Heart left ventricle (tissue), 16 donors: ENCODE measurements at regions not wholly inside any gene's neighbourhood (a gene's known extent, or its start where the extent isn't known, plus 50 kb on each side); places are given as distances from the start of the nearest gene placed in this dataset.

Experiments
- ATAC-seq, 4 donors: fragments of 200-7000 bp; cut with Tn5 transposase; one replicate each; pipeline ENCODE4 v1.9.1; 2020 to 2022; ENCODE audit warnings: moderate library complexity in 4 of 4, mild to moderate bottlenecking in 3 of 4, moderate number of reproducible peaks in 1 of 4
- DNase-seq, 5 donors: peaks; one replicate each; pipeline ENCODE4 v3.0.0-alpha.2; 2020
- H3K27ac ChIP-seq, 12 donors: fragments of 200-600 bp; sonication (generic) in 4 of 12; one replicate each; pipeline versions ENCODE4 v1.5.0 to v1.8.0; 2016 to 2022; ENCODE audit warnings: mild to moderate bottlenecking in 2 of 12
- H3K27me3 ChIP-seq, 9 donors: fragments of 200-600 bp; sonication (generic) in 2 of 9; one replicate each; pipeline versions ENCODE4 v1.5.1 to v1.8.0; 2016 to 2022; ENCODE audit warnings: mild to moderate bottlenecking in 3 of 9
- H3K36me3 ChIP-seq, 9 donors: fragments of 200-600 bp; sonication (generic) in 2 of 9; one replicate each; pipeline versions ENCODE4 v1.5.0 to v1.8.0; 2018 to 2022; ENCODE audit warnings: mild to moderate bottlenecking in 2 of 9
- H3K4me1 ChIP-seq, 12 donors: fragments of 200-600 bp; sonication (generic) in 4 of 12; one replicate each; pipeline versions ENCODE4 v1.5.0 to v1.8.0; 2016 to 2022; ENCODE audit warnings: mild to moderate bottlenecking in 3 of 12
- H3K4me3 ChIP-seq, 12 donors: fragments of 200-600 bp; sonication (generic) in 4 of 12; one replicate each; pipeline versions ENCODE4 v1.5.0 to v1.8.0; 2017 to 2022; ENCODE audit warnings: mild to moderate bottlenecking in 9 of 12, moderate library complexity in 4 of 12
- H3K9me3 ChIP-seq, 12 donors: fragments of 200-600 bp; sonication (generic) in 4 of 12; one replicate each; pipeline versions ENCODE4 v1.5.0 to v1.8.0; 2016 to 2022; ENCODE audit warnings: mild to moderate bottlenecking in 1 of 12
- CTCF ChIP-seq, 12 donors: fragments of 200-600 bp; sonication (generic) in 4 of 12; IDR thresholded peaks; one replicate each; pipeline versions ENCODE4 v1.5.0 to v1.8.0; 2018 to 2022; ENCODE audit warnings: antibody characterized with exemption in 12 of 12, mild to moderate bottlenecking in 5 of 12
- POLR2A ChIP-seq, 2 donors: fragments of 450-650 bp; IDR thresholded peaks; one replicate each; pipeline ENCODE4 v1.6.1; 2017; ENCODE audit warnings: antibody characterized with exemption in 2 of 2, mild to moderate bottlenecking in 2 of 2, moderate library complexity in 2 of 2
- WGBS, 4 donors: extraction: QIAGEN DNeasy Blood & Tissue Kit in 2 of 4; methylation state at CpG; one replicate each; pipeline versions ENCODE4 v1.1.5 to v1.1.7; 2013 to 2018; 5-methylcytosine and 5-hydroxymethylcytosine counted together
- intact Hi-C, 10 donors: fragments of 100-400 bp; cut with DNase I; formaldehyde crosslinking; loops; one replicate each; pipeline versions ENCODE4 v1.11.1 to v1.14.2; 2022
- donor health status: ischemic (EF 13 %, LVEDD 7.1; RV severe dilation, severe dysfunction).
- donor health status: healthy with polysubstance abuse.
- donor health status: DM: no; HTN: yes; CAD: no.
- donor health status: DM: no; HTN: no; CAD: no.
- donor health status: ischemic (EF 25% LVEDD 6.9; RV normal size, moderate dysfunction).
- donor health status: ischemic (EF 25% LVEDD 5.7; RV mildly dilated, moderate dysfunction).
- donor health status: healthy.
- donor health status: DM: yes; HTN: yes; CAD: no.
- donor health status: ischemic (EF 35%, LVEDD 5.7; RV mildly dilated, moderate dysfunction).
- donor health status: nonischemic (EF 11% LVEDD 7.7; RV severe dilation, severe dysfunction).
- donor health status: DM: yes; HTN: yes; CAD: no.
- donor health status: PGD.
- donor health status: ischemic (EF 29% LVEDD 5.4; RV normal size, mild dysfunction).
- donor health status: nonischemic (EF 23%, LVEDD 6.1; RV moderate dilation, normal function).

GRCh38 chr6:41413250-41413649 lies 77.8 kb downstream of the NCR2 start:
- 38 to 60% (median 42%) methylated on average over 11 of the region's 11 CpGs for WGBS, 4 donors
- H3K27ac ChIP-seq: no peak overlapping the region
- DNase-seq (peak in 2 of 5 donors; percentile 32 to 59), ATAC-seq (peak in 3 of 4 donors; percentile 39 to 83 (median 62))
- peaks cover 0 to 6% (median 0%) of the 10 kb centered on the region in 12 donors for H3K4me1 ChIP-seq
- no peak overlapping the region for H3K4me3 ChIP-seq
- no peaks in the 10 kb centered on the region for H3K36me3 ChIP-seq
- no peaks in the 10 kb centered on the region for H3K9me3 ChIP-seq
- intact Hi-C loops: loop anchor here in 1 of 10 donors (5.0 kb wide), 1 partner anchor 41 kb away; no protein-coding TSS in a partner anchor
- H3K27me3 ChIP-seq: peaks cover 0 to 71% (median 3%) of the 10 kb centered on the region in 9 donors
- TF ChIP-seq POLR2A (IDR thresholded peaks at IDR 0.05) (no peak), CTCF (IDR thresholded peaks at IDR 0.05) (peak in 2 of 12 donors; percentile 8 to 15)

GRCh38 chr6:41416501-41416837 lies 81.1 kb downstream of the NCR2 start:
- TF ChIP-seq POLR2A (IDR thresholded peaks at IDR 0.05): no peak
- no peak for TF ChIP-seq CTCF (IDR thresholded peaks at IDR 0.05)
- H3K9me3 ChIP-seq: peaks cover 0 to 12% (median 3%) of the 10 kb centered on the region in 12 donors
- peaks cover 0 to 6% (median 0%) of the 10 kb centered on the region in 12 donors for H3K4me1 ChIP-seq
- no peaks in the 10 kb centered on the region for H3K36me3 ChIP-seq
- peaks cover 0 to 52% (median 2%) of the 10 kb centered on the region in 9 donors for H3K27me3 ChIP-seq
- no peak overlapping the region for H3K27ac ChIP-seq
- ATAC-seq (no peak), DNase-seq (no peak)
- intact Hi-C loops: loop anchor here in 1 of 10 donors (5.0 kb wide), 1 partner anchor 44 kb away; no protein-coding TSS in a partner anchor
- 45 to 54% (median 47%) methylated on average over 6 of the region's 6 CpGs for WGBS, 4 donors
- H3K4me3 ChIP-seq: no peak overlapping the region

GRCh38 chr6:41418741-41419140 lies 83.3 kb downstream of the NCR2 start:
- no peak for DNase-seq
- WGBS, 4 donors: 71 to 75% (median 72%) methylated on average over 2 of the region's 2 CpGs
- Histone ChIP-seq H3K36me3 (no peaks in the 10 kb centered on the region), H3K4me3 (no peak overlapping the region), H3K4me1 (no peaks in the 10 kb centered on the region), H3K27ac (no peak overlapping the region), H3K9me3 (peaks cover 0 to 12% (median 3%) of the 10 kb centered on the region in 12 donors), H3K27me3 (peaks cover 0 to 35% (median 2%) of the 10 kb centered on the region in 9 donors)
- TF ChIP-seq POLR2A (IDR thresholded peaks at IDR 0.05) (no peak), CTCF (IDR thresholded peaks at IDR 0.05) (no peak)
- no peak for ATAC-seq
- intact Hi-C loops: loop anchor here in 1 of 10 donors (5.0 kb wide), 1 partner anchor 46 kb away; no protein-coding TSS in a partner anchor

GRCh38 chr6:41419385-41419784 lies 84.0 kb downstream of the NCR2 start:
- DNase-seq (no peak), ATAC-seq (no peak)
- WGBS, 4 donors: 88 to 92% (median 89%) methylated on average over 3 of the region's 3 CpGs
- peaks cover 0 to 3% (median 0%) of the 10 kb centered on the region in 12 donors for H3K4me1 ChIP-seq
- H3K27ac ChIP-seq: no peak overlapping the region
- no peak for TF ChIP-seq POLR2A (IDR thresholded peaks at IDR 0.05)
- TF ChIP-seq CTCF (IDR thresholded peaks at IDR 0.05): no peak
- H3K4me3 ChIP-seq: no peak overlapping the region
- intact Hi-C loops: loop anchor here in 1 of 10 donors (5.0 kb wide), 1 partner anchor 47 kb away; no protein-coding TSS in a partner anchor
- peaks cover 0 to 29% (median 0%) of the 10 kb centered on the region in 9 donors for H3K27me3 ChIP-seq
- H3K9me3 ChIP-seq: peaks cover 0 to 12% (median 3%) of the 10 kb centered on the region in 12 donors
- no peaks in the 10 kb centered on the region for H3K36me3 ChIP-seq
